Type B pancreatic cell (in vitro differentiated cells): ENCODE measurements at regions not wholly inside any gene's neighbourhood (a gene's known extent, or its start where the extent isn't known, plus 50 kb on each side); places are given as distances from the start of the nearest gene placed in this dataset.

Experiments
- DNase-seq: peaks from one replicate; pipeline ENCODE4 v3.0.0; 2021; ENCODE audit warnings: mixed read lengths; ENCODE audit not compliant: unreplicated experiment; ENCODE audit errors: extremely low spot score
- H3K27ac Mint-ChIP-seq: 2 replicates; pipeline ENCODE4 v1.8.0; 2021; ENCODE audit warnings: mild to moderate bottlenecking, mixed read lengths
- H3K27me3 Mint-ChIP-seq: 2 replicates; pipeline ENCODE4 v1.8.0; 2021; ENCODE audit warnings: mixed read lengths
- H3K36me3 Mint-ChIP-seq: 2 replicates; pipeline ENCODE4 v1.8.0; 2021; ENCODE audit warnings: mixed read lengths
- H3K4me1 Mint-ChIP-seq: one replicate; pipeline ENCODE4 v1.8.0; 2021; ENCODE audit warnings: mixed read lengths; ENCODE audit not compliant: unreplicated experiment
- H3K4me3 Mint-ChIP-seq: 2 replicates; pipeline ENCODE4 v1.8.0; 2021; ENCODE audit warnings: mild to moderate bottlenecking, mixed read lengths
- H3K9me3 Mint-ChIP-seq: 2 replicates; pipeline ENCODE4 v1.8.0; 2021; ENCODE audit warnings: mixed read lengths
- CTCF ChIP-seq: fragments of 200-600 bp; sonication (generic); conservative IDR thresholded peaks from 2 replicates; pipeline ENCODE4 v1.5.0; 2021; ENCODE audit warnings: antibody characterized with exemption, mild to moderate bottlenecking

GRCh38 chr2:118309257-118309945, 221.1 kb downstream of the INSIG2 start:
- Mint-ChIP-seq H3K4me1 (peaks cover 20% of the 10 kb centered on the region), H3K27me3 (peaks cover 31% of the 10 kb centered on the region), H3K27ac (peak overlapping the region; percentile 63), H3K4me3 (peak overlapping the region; percentile 84), H3K36me3 (no peaks in the 10 kb centered on the region), H3K9me3 (no peaks in the 10 kb centered on the region)
- DNase-seq, result no peak
- TF ChIP-seq CTCF, result no peak

- Mint-ChIP-seq H3K4me3 (peak overlapping the region; percentile 70), H3K9me3 (no peaks in the 10 kb centered on the region), H3K4me1 (peaks cover 8% of the 10 kb centered on the region), H3K27me3 (peaks cover 22% of the 10 kb centered on the region), H3K36me3 (no peaks in the 10 kb centered on the region), H3K27ac (peak overlapping the region; percentile 48)
- no peak for TF ChIP-seq CTCF
- no peak for DNase-seq
These were observed 219.6 kb downstream of the INSIG2 start for GRCh38 chr2:118307864-118308263.

- Mint-ChIP-seq H3K36me3 (no peaks in the 10 kb centered on the region), H3K27ac (no peak overlapping the region), H3K9me3 (no peaks in the 10 kb centered on the region), H3K27me3 (peaks cover 13% of the 10 kb centered on the region), H3K4me3 (no peak overlapping the region), H3K4me1 (no peaks in the 10 kb centered on the region)
- TF ChIP-seq CTCF, result no peak
- no peak for DNase-seq
These were observed 213.0 kb downstream of the INSIG2 start for GRCh38 chr2:118301248-118301647.

- Mint-ChIP-seq H3K36me3 (no peaks in the 10 kb centered on the region), H3K4me3 (no peak overlapping the region), H3K9me3 (peaks cover 3% of the 10 kb centered on the region), H3K27me3 (peaks cover 13% of the 10 kb centered on the region), H3K27ac (no peak overlapping the region), H3K4me1 (no peaks in the 10 kb centered on the region)
- no peak for TF ChIP-seq CTCF
- DNase-seq, result no peak
These were observed 212.6 kb downstream of the INSIG2 start for GRCh38 chr2:118300832-118301231.

- no peak overlapping the region for H3K27ac Mint-ChIP-seq
- no peak for TF ChIP-seq CTCF
- no peak for DNase-seq
- H3K4me3 Mint-ChIP-seq, result no peak overlapping the region
- H3K9me3 Mint-ChIP-seq, result peaks cover 5% of the 10 kb centered on the region
- H3K27me3 Mint-ChIP-seq, result peaks cover 13% of the 10 kb centered on the region
- H3K4me1 Mint-ChIP-seq, result no peaks in the 10 kb centered on the region
- no peaks in the 10 kb centered on the region for H3K36me3 Mint-ChIP-seq
These were observed 208.4 kb downstream of the INSIG2 start for GRCh38 chr2:118296663-118297062.
